HG02981 (cell line): ENCODE measurements at regions not wholly inside any gene's neighbourhood (a gene's known extent, or its start where the extent isn't known, plus 50 kb on each side); places are given as distances from the start of the nearest gene placed in this dataset.

Experiments
- ATAC-seq: cut with Tn5 transposase; IDR thresholded peaks from one replicate; pipeline ENCODE4 v1.9.1; 2021; ENCODE audit warnings: mild to moderate bottlenecking, moderate library complexity; ENCODE audit not compliant: unreplicated experiment

DNA sequence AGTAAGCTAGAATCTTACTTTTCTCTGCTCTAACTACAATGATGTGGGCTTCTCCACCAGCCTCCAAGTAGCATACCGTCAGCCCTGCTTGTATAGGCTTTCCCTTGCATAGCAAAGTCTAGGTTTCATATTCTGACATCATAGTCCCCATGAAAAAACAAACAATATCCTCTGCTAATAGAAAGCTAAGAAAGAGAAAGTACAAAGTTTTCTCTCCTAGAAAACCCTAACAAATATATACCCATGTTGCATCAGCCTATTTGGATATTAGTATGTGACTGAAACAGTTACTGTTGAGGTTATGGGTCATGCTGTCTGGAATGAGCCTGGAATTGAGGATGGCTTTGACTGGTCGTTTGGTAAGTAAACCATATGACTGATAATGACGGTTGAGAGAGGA, 1696.0 kb downstream of the MAT2B start:
- ATAC-seq, result no peak

DNA sequence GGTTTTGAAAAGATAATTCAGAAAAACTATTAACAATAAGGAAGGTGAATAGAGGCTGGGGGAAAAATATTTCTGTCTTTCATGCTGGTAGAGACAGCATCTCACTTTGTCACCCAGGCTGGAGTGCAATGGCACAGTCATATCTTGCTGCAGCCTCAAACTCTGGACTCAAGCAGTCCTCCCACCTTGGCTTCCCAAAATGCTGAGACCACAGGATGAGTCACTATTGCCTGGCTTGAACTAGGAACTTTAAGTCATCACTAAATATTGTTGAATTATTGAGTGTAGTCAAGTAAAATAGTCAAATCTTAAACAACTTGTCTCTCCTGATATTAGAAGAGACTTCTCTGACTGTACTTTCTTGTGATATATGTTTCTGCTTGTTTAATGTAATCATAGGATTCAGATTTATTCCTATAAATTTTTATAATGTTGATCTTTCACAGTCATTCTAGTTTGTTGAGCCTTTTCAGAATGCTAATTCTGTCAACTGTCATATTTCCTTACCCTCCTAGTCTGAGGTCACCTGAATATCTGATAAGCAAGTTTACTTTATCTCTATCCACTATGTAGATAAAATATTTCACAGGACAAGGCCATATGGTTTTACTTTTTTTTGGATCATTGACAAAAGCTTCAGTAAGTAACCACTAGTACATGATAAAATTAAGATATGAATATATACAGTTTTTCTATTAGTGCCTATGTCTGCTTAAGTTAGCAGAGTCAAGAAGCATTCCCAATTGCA, 1696.5 kb downstream of the MAT2B start:
- ATAC-seq, result no peak

DNA sequence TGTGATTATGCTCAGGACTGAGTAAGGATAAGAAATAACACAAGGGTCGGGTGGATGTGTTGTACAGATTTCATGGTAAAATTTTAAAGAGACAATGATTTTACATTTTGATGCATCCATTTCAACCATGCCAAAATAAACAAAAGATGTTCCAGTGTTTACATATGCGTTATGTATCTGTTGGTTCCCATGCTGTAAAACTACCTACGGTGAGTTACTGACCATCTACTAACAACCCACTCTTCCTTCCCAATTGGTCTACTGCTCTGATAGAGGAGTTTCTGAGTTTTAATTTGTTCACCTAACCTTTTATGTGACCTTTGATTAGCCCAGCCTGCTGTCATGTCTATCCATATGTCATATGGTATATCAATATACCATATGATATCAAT, 1697.1 kb downstream of the MAT2B start:
- no peak for ATAC-seq

DNA sequence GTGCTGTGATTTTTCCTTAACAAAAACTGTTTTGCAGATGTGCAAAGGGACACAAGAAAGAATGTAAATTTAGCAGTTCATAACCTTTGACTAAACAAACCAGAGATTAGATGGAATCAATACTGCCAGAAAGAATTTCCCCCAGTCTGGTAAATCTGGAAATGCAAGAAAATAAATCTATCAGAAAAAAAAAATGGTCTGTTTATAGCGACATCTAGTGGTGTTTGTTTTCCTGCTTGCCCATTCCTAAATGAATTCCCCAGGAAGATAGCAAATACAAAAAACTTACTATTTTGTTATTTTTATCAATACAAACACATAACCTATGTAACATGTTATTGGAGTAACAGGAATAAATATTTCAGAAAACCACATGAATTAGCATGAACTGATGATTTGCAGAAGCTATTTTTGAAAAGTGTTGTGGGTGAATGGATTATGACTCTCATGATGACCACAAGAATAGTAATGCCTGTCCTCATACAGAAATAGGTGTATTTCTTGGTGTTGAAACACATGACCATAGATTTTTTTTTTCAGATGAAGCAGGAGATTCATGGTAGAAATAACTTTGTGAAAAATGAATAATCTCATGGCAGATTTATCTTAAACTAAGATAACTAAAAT, 1703.8 kb downstream of the MAT2B start:
- ATAC-seq, result no peak

DNA sequence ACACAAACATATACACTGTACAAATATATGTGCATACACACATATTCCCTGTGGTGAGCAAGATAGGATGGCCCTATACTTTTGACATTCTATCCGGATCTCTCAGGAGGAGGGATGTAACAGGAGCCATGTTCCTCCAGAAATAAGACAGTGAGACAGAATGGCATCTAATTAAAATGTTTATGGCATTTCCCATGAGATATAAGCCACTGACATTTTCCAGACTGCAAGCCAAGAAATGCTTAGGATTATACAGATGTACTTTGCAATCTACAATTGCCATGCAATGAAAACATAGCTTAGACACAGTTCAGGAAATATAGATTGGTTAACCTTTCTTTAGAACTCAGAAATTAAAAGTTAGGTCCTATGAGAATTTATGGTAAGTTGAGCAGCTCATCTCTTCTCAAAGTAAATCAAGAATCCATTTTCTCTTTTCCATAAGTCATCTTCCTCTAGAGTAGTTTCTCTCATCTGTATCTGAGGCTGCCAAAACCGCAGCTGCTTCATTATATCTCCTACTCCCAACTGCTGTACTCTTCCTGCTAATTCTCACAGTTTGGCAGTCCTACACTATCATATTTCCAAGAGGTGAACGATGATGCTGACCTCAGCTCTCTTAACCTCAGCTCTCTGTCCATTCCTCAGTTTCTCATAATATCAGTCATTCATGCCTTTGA, 1719.1 kb downstream of the MAT2B start:
- ATAC-seq, result no peak

DNA sequence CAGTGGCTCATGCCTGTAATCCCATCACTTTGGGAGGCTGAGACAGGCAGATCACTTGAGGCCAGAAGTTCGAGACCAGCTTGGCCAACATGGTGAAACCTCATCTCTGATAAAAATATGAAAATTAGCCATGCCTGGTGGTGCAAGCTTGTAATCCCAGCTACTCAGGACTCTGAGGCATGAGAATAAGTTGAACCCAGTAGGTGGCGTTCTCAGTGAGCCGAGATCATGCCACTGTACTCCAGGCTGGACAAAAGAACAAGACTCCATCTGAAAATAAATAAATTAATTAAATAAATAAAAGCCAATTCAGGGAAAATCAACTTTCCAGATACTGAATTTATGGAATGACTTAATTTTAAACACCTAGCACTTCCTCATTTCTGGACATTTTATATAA, 1722.1 kb downstream of the MAT2B start:
- ATAC-seq, result no peak

DNA sequence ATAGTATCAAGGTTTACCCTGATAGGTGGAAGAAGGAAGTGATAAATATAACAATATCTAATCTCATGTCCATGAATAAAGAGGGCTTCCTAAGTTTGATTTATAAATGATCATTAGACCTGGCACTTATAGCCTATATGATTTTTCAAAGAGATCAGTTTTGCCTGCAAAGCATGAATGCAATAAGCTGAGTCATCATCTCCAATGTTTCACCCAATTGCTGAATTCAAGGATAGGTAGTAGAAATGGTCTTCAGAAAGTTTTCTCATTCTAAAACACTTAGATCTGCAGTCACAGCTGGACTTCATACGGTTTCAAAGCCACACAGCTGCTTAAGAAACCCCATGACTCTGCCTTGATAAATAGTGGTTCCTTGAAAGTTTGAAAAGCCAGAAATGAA, 1722.8 kb downstream of the MAT2B start:
- no peak for ATAC-seq

DNA sequence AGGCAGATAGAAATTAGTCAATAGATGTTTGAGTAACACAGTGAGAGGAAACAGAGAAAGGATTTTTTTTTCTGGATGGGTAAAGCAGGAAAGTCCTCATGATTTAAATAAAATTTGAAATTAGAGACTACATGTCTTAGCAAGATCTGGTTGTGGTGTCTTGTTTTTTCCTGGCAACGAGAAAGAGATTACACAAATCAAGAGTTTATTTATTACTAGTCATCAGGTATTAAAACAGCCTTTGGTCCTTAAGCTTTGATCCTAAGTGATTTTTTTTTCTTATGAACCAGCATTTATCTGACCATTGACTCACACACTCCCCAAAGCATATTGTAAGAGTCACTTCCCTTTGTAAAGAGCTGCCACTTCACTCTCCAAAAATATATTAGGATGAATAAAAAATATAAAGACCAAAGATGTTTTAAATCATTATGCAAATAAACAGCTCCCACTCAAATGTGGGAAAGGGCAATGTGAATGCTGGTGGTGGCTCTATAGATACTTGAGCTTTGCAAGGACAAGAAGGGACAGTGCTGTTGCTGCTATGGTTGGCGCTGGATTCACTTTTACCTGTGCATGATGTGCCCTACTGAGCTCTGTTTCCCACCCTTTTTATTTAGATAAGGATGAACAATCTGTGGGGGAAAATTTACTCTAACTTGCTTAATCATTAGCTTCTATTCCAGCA, 1726.5 kb downstream of the MAT2B start:
- no peak for ATAC-seq

DNA sequence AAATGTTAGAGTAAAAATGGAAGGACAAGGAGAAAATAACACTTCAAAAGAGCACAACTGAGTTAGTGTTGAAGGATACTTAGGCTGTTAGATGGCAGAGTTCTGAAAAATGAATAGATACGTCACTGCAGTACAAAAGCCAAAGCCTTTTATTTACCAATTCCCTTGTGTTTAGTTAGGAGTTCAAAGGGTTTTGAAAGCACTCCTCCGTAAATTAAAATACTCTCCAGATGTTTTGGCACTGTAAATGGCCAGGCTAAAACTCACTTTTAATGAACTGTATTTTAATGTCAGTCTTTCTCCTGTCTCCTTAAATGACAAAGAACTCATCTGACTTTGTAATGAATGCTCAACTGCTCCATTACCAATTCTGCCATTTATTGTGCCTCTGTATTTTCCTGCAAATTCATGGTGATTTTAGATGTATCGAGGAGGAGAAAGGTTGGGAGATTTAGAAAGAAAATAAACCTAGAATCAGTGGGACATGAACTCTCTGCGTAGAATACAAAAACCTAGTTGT, 1727.2 kb downstream of the MAT2B start:
- no peak for ATAC-seq

DNA sequence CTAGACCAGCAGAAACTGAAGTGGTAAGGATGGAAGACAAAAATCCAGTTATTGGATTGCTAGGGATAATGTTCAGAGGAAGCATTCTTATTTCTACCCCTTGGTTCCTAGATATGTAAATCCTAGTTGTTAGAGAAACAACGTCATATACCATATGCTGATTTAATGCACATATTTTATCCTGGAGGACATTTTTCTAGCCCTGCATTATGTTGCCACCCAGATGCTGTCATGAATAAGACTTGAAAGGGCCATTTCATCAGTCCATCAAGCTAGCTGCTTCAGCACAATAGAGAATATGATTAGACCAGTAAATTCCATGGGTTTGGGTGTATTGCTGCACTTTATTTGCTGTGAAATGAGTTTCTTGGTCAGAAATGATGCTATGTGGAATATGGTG, 1736.4 kb downstream of the MAT2B start:
- ATAC-seq, result no peak

DNA sequence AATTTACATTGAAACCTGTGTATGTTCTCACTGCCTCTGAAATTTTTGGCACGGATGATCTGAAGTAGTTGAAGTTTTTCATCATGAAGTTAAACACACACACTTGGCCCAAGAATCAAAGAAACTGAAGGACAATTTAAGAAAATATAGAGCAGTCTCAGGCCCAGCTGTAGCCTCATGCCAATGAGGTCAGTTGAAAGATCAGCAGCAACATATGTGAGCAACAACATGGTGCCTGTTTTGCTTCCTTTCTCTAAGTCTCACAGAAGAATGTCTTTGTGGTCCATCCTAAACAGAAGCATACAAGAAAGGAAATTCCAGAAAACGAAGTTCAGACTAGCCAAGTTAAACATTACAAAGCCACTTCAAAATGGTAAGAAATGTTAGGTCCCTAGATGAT, 1737.2 kb downstream of the MAT2B start:
- ATAC-seq, result no peak

DNA sequence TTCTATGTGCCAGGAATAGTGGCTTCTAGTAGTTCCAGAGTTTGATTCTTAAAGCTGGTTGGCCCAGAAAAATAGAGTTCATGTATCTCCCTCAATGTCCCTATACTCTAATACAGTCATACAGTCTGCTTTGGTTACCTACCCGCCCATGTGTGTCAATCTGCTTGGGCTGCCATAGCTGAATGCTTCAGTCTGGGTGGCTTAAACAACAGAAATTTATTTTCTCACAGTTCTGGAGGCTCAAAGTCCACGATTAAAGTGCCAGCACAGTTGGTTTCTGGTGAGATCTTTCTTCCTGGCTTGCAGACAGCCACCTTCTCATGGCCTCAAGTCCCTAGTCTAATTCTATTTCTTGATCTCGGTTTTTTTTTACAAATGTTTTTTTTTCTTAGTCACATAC, 1739.0 kb downstream of the MAT2B start:
- no peak for ATAC-seq

DNA sequence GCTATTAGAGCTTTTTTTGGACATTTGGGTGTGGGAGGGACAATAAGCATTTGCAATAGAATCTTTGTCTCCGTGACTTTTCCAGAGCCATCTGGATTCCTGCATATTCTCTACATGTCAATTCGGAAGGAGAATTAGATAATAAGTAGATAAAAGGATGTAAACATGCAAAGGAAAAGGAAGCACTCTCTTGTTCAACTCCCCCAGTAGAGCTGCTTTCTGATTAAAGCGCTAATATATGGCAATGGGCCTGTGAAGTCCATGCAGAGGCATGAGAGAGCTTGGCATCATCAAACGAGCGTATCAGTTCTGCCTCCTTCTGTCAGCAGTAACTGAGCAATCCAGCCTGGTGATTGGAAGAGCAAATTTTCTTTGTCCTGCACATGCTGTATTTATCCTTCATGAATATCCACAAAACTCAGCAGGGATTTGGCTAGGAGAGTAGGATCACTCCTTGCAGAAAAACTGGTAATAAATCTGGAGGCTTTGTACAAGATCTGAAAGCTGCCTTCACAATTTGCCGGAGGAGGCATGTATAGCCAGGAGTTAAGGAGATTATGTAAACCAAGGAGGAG, 1752.9 kb downstream of the MAT2B start:
- no peak for ATAC-seq

DNA sequence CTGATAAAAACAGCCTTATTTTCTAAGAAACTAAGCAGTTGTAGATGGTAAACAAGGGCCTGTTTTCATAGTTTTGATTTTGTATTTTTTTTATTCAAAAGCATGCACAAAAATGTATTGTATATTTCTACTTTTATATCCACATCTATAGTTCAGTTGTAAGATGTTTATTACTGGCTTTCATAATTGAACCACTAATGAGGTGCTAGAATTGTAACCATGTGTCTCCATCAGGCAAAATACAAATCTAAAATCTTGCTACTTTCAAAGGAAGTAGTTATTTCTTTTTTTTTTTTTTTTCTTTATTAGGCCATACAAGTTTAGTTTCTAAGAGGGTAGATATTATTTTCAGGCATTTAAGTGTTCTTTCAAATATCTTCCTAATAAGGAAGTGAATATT, 1755.0 kb downstream of the MAT2B start:
- no peak for ATAC-seq

DNA sequence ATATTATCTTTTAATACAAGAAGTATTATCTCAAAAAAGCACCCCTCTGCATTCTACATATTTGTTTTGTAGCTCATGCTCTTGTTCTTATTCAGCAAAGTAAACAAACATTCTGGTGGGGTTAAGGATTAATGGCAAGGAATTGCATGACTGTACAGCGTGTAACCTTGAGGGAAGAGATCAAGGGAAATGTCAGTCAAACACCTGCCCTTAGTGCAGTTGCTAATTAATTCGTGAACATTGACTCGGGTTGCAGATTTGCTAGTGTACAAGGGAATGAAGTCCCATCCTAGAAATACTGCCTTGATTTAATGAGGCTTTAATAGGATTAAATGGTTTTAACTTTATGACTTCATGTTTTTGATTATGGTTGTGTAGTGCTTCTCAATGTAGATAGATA, 1758.1 kb downstream of the MAT2B start:
- no peak for ATAC-seq

DNA sequence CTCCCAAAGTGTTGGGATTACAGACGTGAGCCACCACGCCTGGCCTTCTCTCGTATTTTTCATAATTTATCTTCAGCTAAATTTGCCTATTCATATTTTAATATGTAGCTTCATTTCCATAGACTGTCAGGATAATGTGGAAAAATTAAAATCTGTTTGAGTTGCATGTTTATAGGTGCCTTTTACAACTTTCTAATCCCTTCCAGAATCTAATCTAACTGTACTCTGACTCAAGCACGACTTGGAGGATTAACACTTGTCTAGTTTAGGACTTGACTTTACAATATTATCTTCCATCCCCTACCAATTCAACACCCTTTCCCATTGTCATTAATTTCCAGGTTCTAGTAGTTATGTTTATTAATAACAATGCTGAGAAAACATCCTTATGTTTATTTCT, 1761.5 kb downstream of the MAT2B start:
- no peak for ATAC-seq

DNA sequence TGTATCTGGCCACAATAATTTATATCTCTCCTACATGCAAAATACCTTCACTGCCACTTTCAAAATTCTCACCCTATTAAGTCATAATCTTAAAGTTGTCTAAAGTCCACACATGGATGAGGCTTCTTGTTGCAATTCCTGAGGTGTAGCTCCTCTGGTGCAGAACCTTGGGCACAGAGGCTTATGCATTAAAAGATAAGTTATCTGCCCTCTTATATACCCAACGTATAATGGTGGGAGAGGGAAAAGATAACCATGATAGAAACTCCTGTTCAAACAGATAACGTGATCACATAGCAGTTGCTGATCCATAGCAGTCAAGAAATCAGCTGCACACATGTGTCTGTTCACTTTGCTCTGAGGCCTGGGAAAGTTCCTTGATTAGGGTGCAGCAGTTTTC, 1767.0 kb downstream of the MAT2B start:
- no peak for ATAC-seq

DNA sequence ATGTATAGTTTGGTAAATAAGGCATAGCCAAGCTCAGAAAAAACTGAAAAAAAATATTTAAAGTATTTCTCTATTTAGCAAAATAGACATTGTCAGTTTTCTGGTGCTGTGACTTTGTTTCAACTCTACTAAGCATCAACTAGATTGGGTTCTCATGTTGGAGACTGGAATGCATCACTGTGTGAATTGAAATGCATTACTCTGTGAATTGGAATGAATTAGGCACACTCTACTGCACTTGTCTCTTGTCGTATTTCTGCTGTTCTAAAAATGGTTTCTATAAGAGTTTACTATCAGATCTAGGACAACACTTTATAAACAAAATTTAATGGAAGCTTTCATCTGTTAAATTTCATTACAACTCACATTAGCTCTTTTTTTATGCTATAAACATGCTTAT, 1772.2 kb downstream of the MAT2B start:
- no peak for ATAC-seq

DNA sequence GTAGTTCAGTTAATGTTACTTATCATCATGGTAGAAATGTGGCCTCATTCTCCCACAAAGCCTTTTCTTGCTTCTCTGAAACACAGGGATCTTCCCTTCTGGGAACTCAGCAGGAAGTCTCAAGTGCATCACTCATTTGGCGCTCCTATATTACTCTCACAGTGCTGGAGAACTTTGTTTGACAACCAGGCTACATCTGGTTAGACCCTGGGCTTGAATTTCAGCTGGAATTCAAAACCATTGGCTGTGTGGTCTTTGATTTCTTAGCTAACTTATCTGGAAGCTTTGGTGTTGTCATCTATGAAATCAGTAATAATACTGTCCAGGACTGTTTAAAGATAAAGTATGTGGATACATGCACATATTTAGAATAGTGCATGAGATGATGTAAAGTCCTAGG, 1777.1 kb downstream of the MAT2B start:
- no peak for ATAC-seq

DNA sequence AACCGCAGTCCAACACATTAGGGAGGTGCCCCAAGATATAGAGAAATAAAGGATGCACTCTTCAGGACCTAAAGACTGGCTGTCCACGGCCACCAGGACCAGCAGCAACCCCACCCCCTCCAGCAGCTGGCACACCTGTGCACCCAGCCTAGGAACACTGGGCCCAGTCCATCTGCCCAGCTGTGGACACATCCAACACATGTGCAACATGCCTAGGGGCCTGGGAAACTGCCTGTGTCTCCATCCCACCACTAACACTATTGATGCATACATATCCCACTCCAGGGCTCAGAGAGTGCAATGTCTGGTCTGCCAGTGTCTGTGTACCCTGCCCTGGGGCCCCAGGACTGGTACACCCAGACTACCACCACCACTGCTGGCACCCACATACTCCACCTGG, 1781.3 kb downstream of the MAT2B start:
- no peak for ATAC-seq

DNA sequence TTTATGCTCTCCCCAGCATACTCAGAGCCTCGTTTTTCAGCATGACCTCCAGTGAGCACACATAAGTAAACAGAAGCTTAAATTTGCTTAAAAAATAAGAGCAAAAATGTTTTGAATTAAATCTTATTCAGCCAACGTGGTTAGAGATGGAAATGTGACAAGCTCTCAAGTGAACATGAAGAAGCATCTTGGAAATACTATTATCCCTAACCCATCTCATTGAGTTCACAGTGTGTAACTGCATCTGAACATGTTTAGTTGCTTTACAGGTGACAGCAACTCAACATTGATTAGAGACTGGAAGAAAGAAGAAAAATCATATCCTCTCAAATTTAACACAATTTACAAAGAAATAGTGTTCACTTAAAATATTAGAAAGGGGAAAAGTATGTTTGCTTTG, 1785.1 kb downstream of the MAT2B start:
- no peak for ATAC-seq
